SK-N-MC (cell line): ENCODE measurements at regions not wholly inside any gene's neighbourhood (a gene's known extent, or its start where the extent isn't known, plus 50 kb on each side); places are given as distances from the start of the nearest gene placed in this dataset.

ENCODE experiments used
- EZH2 ChIP-seq: fragments of 200-600 bp; sonication (generic); IDR thresholded peaks from one replicate; pipeline ENCODE4 v1.6.1; 2017; ENCODE audit warnings: antibody characterized with exemption
- POLR2AphosphoS5 ChIP-seq: IDR thresholded peaks from 2 replicates; pipeline ENCODE4 v1.6.1; 2012; ENCODE audit warnings: mild to moderate bottlenecking, low read depth, low read length, borderline replicate concordance

- no peak for TF ChIP-seq EZH2
- no peak for TF ChIP-seq POLR2AphosphoS5
Measured at GRCh38 chr11:90294526-90294925, 71.7 kb upstream of the CHORDC1 start.
